GM23338 (cell line): ENCODE measurements at regions not wholly inside any gene's neighbourhood (a gene's known extent, or its start where the extent isn't known, plus 50 kb on each side); places are given as distances from the start of the nearest gene placed in this dataset.

Experiments used
- CTCF ChIP-seq, 2 experiments: fragments of 200-600 bp in 1 of 2; sonication (generic) in 1 of 2; conservative IDR thresholded peaks; 2 replicates each; pipeline versions ENCODE4 v1.5.1 to v1.6.1; 2016 to 2017; ENCODE audit warnings: antibody characterized with exemption in 2 of 2, low read depth in 2 of 2, mild to moderate bottlenecking in 2 of 2, moderate library complexity in 1 of 2
- EZH2 ChIP-seq: fragments of 200-600 bp; sonication (generic); IDR thresholded peaks from one replicate; pipeline ENCODE4 v1.8.0; 2017; ENCODE audit warnings: antibody characterized with exemption, mild to moderate bottlenecking, low read depth; ENCODE audit not compliant: unreplicated experiment
- EZH2phosphoT487 ChIP-seq: fragments of 200-600 bp; sonication (generic); IDR thresholded peaks from one replicate; pipeline ENCODE4 v1.8.1; 2018; ENCODE audit warnings: antibody characterized with exemption; ENCODE audit not compliant: unreplicated experiment
- JUNB ChIP-seq: IDR thresholded peaks from one replicate; pipeline ENCODE4 v1.6.1; 2016; ENCODE audit warnings: antibody characterized with exemption; ENCODE audit not compliant: unreplicated experiment
- NANOG ChIP-seq: IDR thresholded peaks from 2 replicates; pipeline ENCODE4 v1.6.1; 2016; ENCODE audit warnings: antibody characterized with exemption, borderline replicate concordance
- POLR2AphosphoS5 ChIP-seq: IDR thresholded peaks from 2 replicates; pipeline ENCODE4 v1.6.1; 2016; ENCODE audit warnings: antibody characterized with exemption, low read depth
- REST ChIP-seq: IDR thresholded peaks from one replicate; pipeline ENCODE4 v1.6.1; 2018; ENCODE audit warnings: antibody characterized with exemption; ENCODE audit not compliant: unreplicated experiment
- STAT1 ChIP-seq: IDR thresholded peaks from one replicate; pipeline ENCODE4 v1.6.1; 2016; ENCODE audit warnings: antibody characterized with exemption; ENCODE audit not compliant: unreplicated experiment
- ZNF462 ChIP-seq: fragments of 250-450 bp; sonication (Bioruptor Pico); IDR thresholded peaks from 2 replicates; pipeline ENCODE4 v1.5.0; 2020; ENCODE audit warnings: mild to moderate bottlenecking, moderate library complexity

GRCh38 chr9:38489057-38489456 is 64.8 kb upstream of the IGFBPL1 start:
- TF ChIP-seq CTCF (conservative IDR thresholded peaks at IDR 0.05; ENCODE audit: low read depth in 2 of 2), result 0 out of 4 replicates have a peak, but pooled peaks of 1 of the 2 experiments have one; percentile 9
- no peak for TF ChIP-seq POLR2AphosphoS5
- no peak for TF ChIP-seq STAT1
- TF ChIP-seq ZNF462 (CRISPR knock-in tag), result no peak
- TF ChIP-seq EZH2, result no peak
- no peak for TF ChIP-seq REST
- TF ChIP-seq EZH2phosphoT487, result no peak
- no peak for TF ChIP-seq JUNB
- no peak for TF ChIP-seq NANOG
